Transverse colon (tissue), 4 donors: ENCODE measurements at regions not wholly inside any gene's neighbourhood (a gene's known extent, or its start where the extent isn't known, plus 50 kb on each side); places are given as distances from the start of the nearest gene placed in this dataset.

Source experiments
- DNase-seq: peaks from one replicate; pipeline ENCODE4 v3.0.0-alpha.2; 2019
- H3K27ac ChIP-seq, 4 donors: fragments of 200-600 bp; sonication (generic); 2 replicates each; pipeline ENCODE4 v1.5.1; 2016 to 2018; ENCODE audit warnings: inconsistent platforms in 4 of 4
- H3K27me3 ChIP-seq: fragments of 200-600 bp; sonication (generic); 2 replicates; pipeline ENCODE4 v1.5.1; 2017; ENCODE audit warnings: inconsistent platforms
- H3K36me3 ChIP-seq, 4 donors: fragments of 200-600 bp; sonication (generic); 2 replicates each; pipeline ENCODE4 v1.5.1; 2017 to 2019; ENCODE audit warnings: inconsistent platforms in 4 of 4
- H3K4me1 ChIP-seq, 4 donors: fragments of 200-600 bp; sonication (generic); 2 replicates each; pipeline ENCODE4 v1.5.1; 2017 to 2020; ENCODE audit warnings: inconsistent platforms in 4 of 4
- H3K4me3 ChIP-seq, 4 donors: fragments of 200-600 bp; sonication (generic); 1 replicate in 1 of 4; 2 replicates in 3 of 4; pipeline versions ENCODE4 v1.5.1 to v1.6.1; 2017 to 2019; ENCODE audit warnings: inconsistent platforms in 4 of 4
- H3K9me3 ChIP-seq, 2 donors: fragments of 200-600 bp; sonication (generic); 2 replicates each; pipeline ENCODE4 v1.5.1; 2017 to 2019; ENCODE audit warnings: inconsistent platforms in 2 of 2
- EP300 ChIP-seq: sonication (generic); formaldehyde crosslinking; IDR thresholded peaks from one replicate; pipeline ENCODE4 v1.6.1; 2017; ENCODE audit warnings: antibody characterized with exemption, low read depth
- POLR2A ChIP-seq: fragments of 450-650 bp; IDR thresholded peaks from one replicate; pipeline ENCODE4 v1.6.1; 2016; ENCODE audit warnings: antibody characterized with exemption, mild to moderate bottlenecking, moderate library complexity
- POLR2AphosphoS5 ChIP-seq, 3 donors: sonication (generic); formaldehyde crosslinking; IDR thresholded peaks; one replicate each; pipeline ENCODE4 v1.6.1; 2016; ENCODE audit warnings: antibody characterized with exemption in 3 of 3
- WGBS, 2 donors: methylation state at CpG; one replicate each; pipeline ENCODE4 v1.1.5; 2018; ENCODE audit warnings: low coverage in 1 of 2; 5-methylcytosine and 5-hydroxymethylcytosine counted together
- in situ Hi-C, 4 donors: fragments of 200-750 bp; cut with MboI; loops; one replicate each; pipeline versions ENCODE4 v1.15.0 to v1.15.1; 2017; ENCODE audit warnings: low sequenced_read_pairs in 3 of 4, low pct_ligation_motif_present in 1 of 4, low pct_unique_long_range_greater_than_20kb in 1 of 4
- intact Hi-C: fragments of 100-400 bp; cut with DNase I; formaldehyde crosslinking; loops from one replicate; pipeline ENCODE4 v1.15.1; 2023; ENCODE audit warnings: low total_unique reads
- TF ChIP-seq, protein P1 (sequence below), 5 experiments: fragments of 200-600 bp in 3 of 5; fragments of 450-650 bp in 2 of 5; sonication (generic) in 3 of 5; IDR thresholded peaks; 1 replicate in 2 of 5; 2 replicates in 3 of 5; pipeline ENCODE4 v1.5.1; 2016 to 2017; ENCODE audit warnings: antibody characterized with exemption in 5 of 5, inconsistent platforms in 3 of 5, mild to moderate bottlenecking in 2 of 5, moderate library complexity in 1 of 5

DNA sequence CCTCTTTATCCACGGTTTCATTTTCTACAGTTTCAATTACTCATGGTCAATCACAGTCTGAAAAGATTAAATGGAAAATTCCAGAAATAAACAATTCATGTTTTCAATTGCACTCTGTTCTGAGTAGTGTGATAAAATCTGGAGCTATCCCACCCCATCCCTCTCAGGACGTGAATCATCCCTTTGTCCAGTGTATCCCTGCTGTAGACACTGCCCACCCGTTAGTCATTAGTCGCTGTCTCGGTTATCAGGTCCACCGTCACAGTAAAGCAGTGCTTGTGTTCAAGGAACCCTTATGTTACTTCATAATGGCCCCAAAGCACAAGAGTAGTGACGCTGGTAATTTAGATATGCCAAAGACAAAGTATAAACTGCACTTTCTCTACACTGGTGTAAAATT, 141.0 kb upstream of the LMNTD1 start:
- Histone ChIP-seq H3K27me3 (no peaks in the 10 kb centered on the region), H3K4me3 (no peak overlapping the region), H3K4me1 (no peaks in the 10 kb centered on the region), H3K27ac (no peak overlapping the region), H3K36me3 (no peaks in the 10 kb centered on the region), H3K9me3 (no peaks in the 10 kb centered on the region)
- 59 to 78% methylated on average over 4 to 7 of the region's 7 CpGs for WGBS, 2 donors
- intact Hi-C loops = no loop called here
- TF ChIP-seq POLR2AphosphoS5 (IDR thresholded peaks at IDR 0.05) (no peak), EP300 (no peak)
- DNase-seq = no peak
- in situ Hi-C loops = no loop called here

DNA sequence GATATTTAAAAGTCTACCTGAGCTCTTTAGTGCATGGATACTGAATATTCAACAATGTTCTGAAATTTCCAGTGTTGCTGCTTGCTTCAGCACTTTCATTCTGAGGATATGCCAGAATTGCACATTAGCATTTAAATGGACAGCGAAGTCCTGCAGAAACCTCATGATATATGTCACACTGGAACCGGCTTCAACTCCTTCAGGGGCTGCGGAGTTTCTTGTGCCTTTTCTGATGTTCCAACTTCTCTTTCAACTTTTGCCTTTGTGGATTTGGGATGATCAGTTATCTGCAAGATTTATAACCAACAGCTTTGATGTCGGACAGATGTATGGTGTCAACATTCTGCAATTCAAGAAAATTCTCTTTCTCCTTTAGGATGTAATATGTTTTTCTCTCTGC, 142.5 kb upstream of the LMNTD1 start:
- WGBS, 2 donors = 69 to 90% methylated on average over 3 to 4 of the region's 4 CpGs
- H3K36me3 ChIP-seq = no peaks in the 10 kb centered on the region
- intact Hi-C loops (no loop called here), in situ Hi-C loops (no loop called here)
- no peaks in the 10 kb centered on the region for H3K9me3 ChIP-seq
- no peak overlapping the region for H3K27ac ChIP-seq
- TF ChIP-seq POLR2AphosphoS5 (IDR thresholded peaks at IDR 0.05) (no peak), EP300 (no peak), POLR2A (no peak)
- TF ChIP-seq, protein P1, sequence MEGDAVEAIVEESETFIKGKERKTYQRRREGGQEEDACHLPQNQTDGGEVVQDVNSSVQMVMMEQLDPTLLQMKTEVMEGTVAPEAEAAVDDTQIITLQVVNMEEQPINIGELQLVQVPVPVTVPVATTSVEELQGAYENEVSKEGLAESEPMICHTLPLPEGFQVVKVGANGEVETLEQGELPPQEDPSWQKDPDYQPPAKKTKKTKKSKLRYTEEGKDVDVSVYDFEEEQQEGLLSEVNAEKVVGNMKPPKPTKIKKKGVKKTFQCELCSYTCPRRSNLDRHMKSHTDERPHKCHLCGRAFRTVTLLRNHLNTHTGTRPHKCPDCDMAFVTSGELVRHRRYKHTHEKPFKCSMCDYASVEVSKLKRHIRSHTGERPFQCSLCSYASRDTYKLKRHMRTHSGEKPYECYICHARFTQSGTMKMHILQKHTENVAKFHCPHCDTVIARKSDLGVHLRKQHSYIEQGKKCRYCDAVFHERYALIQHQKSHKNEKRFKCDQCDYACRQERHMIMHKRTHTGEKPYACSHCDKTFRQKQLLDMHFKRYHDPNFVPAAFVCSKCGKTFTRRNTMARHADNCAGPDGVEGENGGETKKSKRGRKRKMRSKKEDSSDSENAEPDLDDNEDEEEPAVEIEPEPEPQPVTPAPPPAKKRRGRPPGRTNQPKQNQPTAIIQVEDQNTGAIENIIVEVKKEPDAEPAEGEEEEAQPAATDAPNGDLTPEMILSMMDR (IDR thresholded peaks at IDR 0.05) = no peak
- H3K4me1 ChIP-seq = no peaks in the 10 kb centered on the region
- H3K27me3 ChIP-seq = no peaks in the 10 kb centered on the region
- DNase-seq = no peak
- no peak overlapping the region for H3K4me3 ChIP-seq

DNA sequence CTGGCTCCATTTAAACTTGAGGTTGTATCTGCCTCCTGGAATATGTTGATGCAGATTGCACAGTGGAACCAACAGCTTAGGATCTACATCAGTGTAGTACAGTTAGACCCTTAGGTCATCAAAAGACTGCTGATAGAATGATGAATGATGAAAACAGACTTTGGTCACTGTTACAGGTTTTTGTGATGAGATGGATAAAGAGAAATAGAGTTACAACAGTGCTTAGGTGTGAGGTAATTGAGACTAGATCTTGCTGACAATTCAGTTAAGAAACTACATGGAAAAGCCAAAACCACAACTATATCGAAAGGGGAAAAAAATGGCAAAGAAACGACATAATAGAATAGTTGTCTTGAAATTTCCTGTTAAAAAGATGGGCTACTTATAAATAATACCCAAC, 145.7 kb upstream of the LMNTD1 start:
- TF ChIP-seq POLR2AphosphoS5 (IDR thresholded peaks at IDR 0.05) (no peak), POLR2A (no peak), EP300 (no peak)
- TF ChIP-seq, protein P1 (IDR thresholded peaks at IDR 0.05) = no peak
- no peak for DNase-seq
- Histone ChIP-seq H3K27ac (no peak overlapping the region), H3K4me3 (no peak overlapping the region), H3K27me3 (no peaks in the 10 kb centered on the region), H3K9me3 (no peaks in the 10 kb centered on the region), H3K4me1 (no peaks in the 10 kb centered on the region), H3K36me3 (no peaks in the 10 kb centered on the region)
- intact Hi-C loops = no loop called here
- WGBS, 2 donors = 62 to 91% methylated on average over 2 of the region's 2 CpGs
- in situ Hi-C loops = no loop called here

DNA sequence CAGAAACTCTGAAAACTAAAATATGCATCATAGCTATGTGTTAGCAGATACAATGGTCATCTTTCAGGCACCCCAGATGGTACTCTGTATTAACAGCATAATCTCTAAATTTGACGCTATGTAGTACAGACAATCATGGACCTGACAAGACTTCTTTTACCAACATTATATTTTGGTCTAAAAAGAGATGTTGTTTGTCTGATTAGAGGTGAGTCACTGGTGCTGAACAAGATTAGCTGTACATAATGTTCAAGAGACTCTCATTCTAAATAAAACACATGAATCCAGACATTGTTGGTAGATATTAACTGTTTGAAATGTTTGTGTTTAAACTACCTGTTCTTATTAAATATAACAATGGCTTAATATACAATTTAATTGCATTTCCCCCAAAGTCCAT, 146.4 kb upstream of the LMNTD1 start:
- no peaks in the 10 kb centered on the region for H3K27me3 ChIP-seq
- H3K4me1 ChIP-seq = no peaks in the 10 kb centered on the region
- no peak overlapping the region for H3K27ac ChIP-seq
- TF ChIP-seq, protein P1 (IDR thresholded peaks at IDR 0.05) = no peak
- TF ChIP-seq POLR2AphosphoS5 (IDR thresholded peaks at IDR 0.05) = no peak
- TF ChIP-seq POLR2A = no peak
- TF ChIP-seq EP300 = no peak
- no peaks in the 10 kb centered on the region for H3K36me3 ChIP-seq
- no peak for DNase-seq
- in situ Hi-C loops = no loop called here
- H3K9me3 ChIP-seq = no peaks in the 10 kb centered on the region
- no peak overlapping the region for H3K4me3 ChIP-seq
- intact Hi-C loops = no loop called here
- WGBS, 2 donors = 90 to 93% methylated on average over 1 of the region's 1 CpG

DNA sequence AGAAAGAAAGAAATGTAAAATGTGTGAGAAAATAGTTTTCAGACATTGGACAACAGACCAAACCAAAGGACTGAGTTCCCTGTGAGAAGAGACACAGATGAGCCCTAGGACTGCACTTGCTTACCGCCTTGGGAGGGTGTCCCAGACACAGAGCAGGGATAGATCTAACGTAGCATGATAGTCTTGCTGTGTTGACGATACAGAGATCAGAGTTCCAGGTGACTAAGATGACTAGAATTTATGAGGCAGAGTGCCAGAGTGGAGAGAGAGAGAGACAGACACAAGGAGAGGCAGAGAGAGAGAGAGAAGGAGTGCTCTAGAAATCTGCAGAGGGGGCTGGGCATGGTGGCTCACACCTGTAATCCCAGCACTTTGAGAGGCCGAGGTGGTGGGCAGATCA, 148.2 kb upstream of the LMNTD1 start:
- 39 to 81% methylated on average over 2 to 4 of the region's 4 CpGs for WGBS, 2 donors
- no peaks in the 10 kb centered on the region for H3K36me3 ChIP-seq
- in situ Hi-C loops (no loop called here), intact Hi-C loops (no loop called here)
- H3K27me3 ChIP-seq = no peaks in the 10 kb centered on the region
- H3K4me1 ChIP-seq = no peaks in the 10 kb centered on the region
- H3K27ac ChIP-seq = no peak overlapping the region
- H3K9me3 ChIP-seq = no peaks in the 10 kb centered on the region
- DNase-seq = no peak
- TF ChIP-seq POLR2AphosphoS5 (IDR thresholded peaks at IDR 0.05) (no peak), POLR2A (no peak)
- TF ChIP-seq, protein P1 (IDR thresholded peaks at IDR 0.05) = no peak
- H3K4me3 ChIP-seq = no peak overlapping the region
